Heart left ventricle (tissue), 13 donors: ENCODE measurements at regions not wholly inside any gene's neighbourhood (a gene's known extent, or its start where the extent isn't known, plus 50 kb on each side); places are given as distances from the start of the nearest gene placed in this dataset.

Experiments used
- CTCF ChIP-seq, 12 donors: fragments of 200-600 bp; sonication (generic) in 4 of 12; IDR thresholded peaks; one replicate each; pipeline versions ENCODE4 v1.5.0 to v1.8.0; 2018 to 2022; ENCODE audit warnings: antibody characterized with exemption in 12 of 12, mild to moderate bottlenecking in 5 of 12
- POLR2A ChIP-seq, 2 donors: fragments of 450-650 bp; IDR thresholded peaks; one replicate each; pipeline ENCODE4 v1.6.1; 2017; ENCODE audit warnings: antibody characterized with exemption in 2 of 2, mild to moderate bottlenecking in 2 of 2, moderate library complexity in 2 of 2
- donor health status: ischemic (EF 13 %, LVEDD 7.1; RV severe dilation, severe dysfunction).
- donor health status: DM: no; HTN: yes; CAD: no.
- donor health status: DM: no; HTN: no; CAD: no.
- donor health status: ischemic (EF 25% LVEDD 6.9; RV normal size, moderate dysfunction).
- donor health status: ischemic (EF 25% LVEDD 5.7; RV mildly dilated, moderate dysfunction).
- donor health status: ischemic (EF 35%, LVEDD 5.7; RV mildly dilated, moderate dysfunction).
- donor health status: nonischemic (EF 11% LVEDD 7.7; RV severe dilation, severe dysfunction).
- donor health status: DM: yes; HTN: yes; CAD: no.
- donor health status: PGD.
- donor health status: ischemic (EF 29% LVEDD 5.4; RV normal size, mild dysfunction).
- donor health status: nonischemic (EF 23%, LVEDD 6.1; RV moderate dilation, normal function).

GRCh38 chr5:15350614-15351013 lies 149.4 kb upstream of the FBXL7 start:
- TF ChIP-seq POLR2A (IDR thresholded peaks at IDR 0.05) (no peak), CTCF (IDR thresholded peaks at IDR 0.05) (no peak)
